ENCODE measurements at regions not wholly inside any gene's neighbourhood (a gene's known extent, or its start where the extent isn't known, plus 50 kb on each side); places are given as distances from the start of the nearest gene placed in this dataset.
A peak's percentile ranks its signal among the peaks of the same experiment; 100 is the strongest.

DNA sequence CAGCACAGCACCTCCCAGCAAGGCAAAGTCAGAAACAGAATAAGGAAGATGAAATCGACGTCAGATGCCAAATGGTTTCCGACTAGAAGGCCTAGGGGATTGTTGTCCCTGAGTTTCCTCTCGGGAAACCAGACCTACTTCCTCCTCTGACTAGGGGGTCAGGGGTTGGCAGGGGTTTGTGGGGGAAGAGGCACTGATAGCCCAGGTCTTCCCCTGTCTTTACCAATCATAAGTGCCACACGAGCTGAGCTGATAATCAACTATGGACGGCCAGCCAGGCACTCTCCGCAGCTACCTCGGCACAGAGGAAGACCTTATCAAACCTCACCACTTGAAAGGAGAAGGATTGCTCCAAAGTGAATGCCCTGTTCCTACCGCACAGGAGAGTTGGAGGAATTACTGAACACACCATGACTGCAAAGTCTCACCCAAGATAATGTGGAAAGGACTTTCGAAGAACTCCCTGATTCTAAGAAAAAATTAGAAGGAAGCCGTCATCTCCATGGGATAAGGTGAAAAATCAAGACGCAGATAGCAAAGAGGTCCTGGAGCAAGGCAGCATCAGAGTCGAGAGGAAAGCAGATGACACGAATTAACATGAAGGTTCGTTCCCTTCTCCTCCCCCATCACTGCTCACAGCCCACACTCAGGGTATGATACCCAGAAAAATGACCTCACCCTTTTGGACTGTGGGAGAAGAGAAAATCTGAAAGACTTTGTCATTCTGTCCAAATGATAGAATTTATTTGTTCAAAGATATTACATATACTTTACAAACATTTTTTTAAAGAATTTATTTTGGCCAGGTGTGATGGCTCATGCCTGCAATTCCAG is 77.7 kb upstream of the MED13L start:
- no peaks in the 10 kb centered on the region for H3K36me3 ChIP-seq (ENCODE audit: insufficient read depth, low read length)
- no peak overlapping the region for H3K27ac ChIP-seq
- H3K9ac ChIP-seq (ENCODE audit: insufficient read length) = no peak overlapping the region
- no peak overlapping the region for H3K4me3 ChIP-seq
- no peak for TF ChIP-seq EZH2 (IDR thresholded peaks at IDR 0.05)
- TF ChIP-seq FOXP2 (optimal IDR thresholded peaks at IDR 0.05; ENCODE audit: control extremely low read depth, extremely low read length, insufficient read depth) = no peak
- no peak for TF ChIP-seq POLR2AphosphoS5 (IDR thresholded peaks at IDR 0.05; ENCODE audit: borderline replicate concordance, low read depth, low read length)
- no peak for DNase-seq (ENCODE audit: low read depth, low spot score)
- H3K9me3 ChIP-seq (ENCODE audit: low read depth, low read length) = no peaks in the 10 kb centered on the region

- Histone ChIP-seq H3K9ac (ENCODE audit: insufficient read length) (no peak overlapping the region), H3K27ac (peak overlapping the region; percentile 83)
These were observed 81.0 kb upstream of the MED13L start for GRCh38 chr12:116358536-116358892.

GRCh38 chr12:116358893-116359761 is 81.6 kb upstream of the MED13L start:
- Histone ChIP-seq H3K36me3 (ENCODE audit: insufficient read depth, low read length) (no peaks in the 10 kb centered on the region), H3K9ac (ENCODE audit: insufficient read length) (peak overlapping the region; percentile 63), H3K9me3 (ENCODE audit: low read depth, low read length) (no peaks in the 10 kb centered on the region), H3K27ac (peak overlapping the region; percentile 83), H3K4me3 (peak overlapping the region; percentile 21; the same call in 1 of the 2 replicates)
- no peak for DNase-seq (ENCODE audit: low read depth, low spot score)
- TF ChIP-seq POLR2AphosphoS5 (IDR thresholded peaks at IDR 0.05; ENCODE audit: borderline replicate concordance, low read depth, low read length) (peak; percentile 11; the same call in 1 of the 2 replicates), EZH2 (IDR thresholded peaks at IDR 0.05) (no peak)

More at GRCh38 chr12:116358536-116358892, 81.0 kb upstream of the MED13L start:
- Histone ChIP-seq H3K9me3 (ENCODE audit: low read depth, low read length) (no peaks in the 10 kb centered on the region), H3K4me3 (0 out of 2 replicates have a peak overlapping the region, but pooled peaks have one; percentile 3), H3K36me3 (ENCODE audit: insufficient read depth, low read length) (no peaks in the 10 kb centered on the region)
- TF ChIP-seq POLR2AphosphoS5 (IDR thresholded peaks at IDR 0.05; ENCODE audit: borderline replicate concordance, low read depth, low read length) (no peak), FOXP2 (optimal IDR thresholded peaks at IDR 0.05; ENCODE audit: control extremely low read depth, extremely low read length, insufficient read depth) (no peak), EZH2 (IDR thresholded peaks at IDR 0.05) (no peak)
- DNase-seq (ENCODE audit: low read depth, low spot score) = no peak

GRCh38 chr12:116360579-116361413 is 83.3 kb upstream of the MED13L start:
- no peak for DNase-seq (ENCODE audit: low read depth, low spot score)
- TF ChIP-seq EZH2 (IDR thresholded peaks at IDR 0.05) (no peak), FOXP2 (optimal IDR thresholded peaks at IDR 0.05; ENCODE audit: control extremely low read depth, extremely low read length, insufficient read depth) (no peak), POLR2AphosphoS5 (IDR thresholded peaks at IDR 0.05; ENCODE audit: borderline replicate concordance, low read depth, low read length) (no peak)

DNA sequence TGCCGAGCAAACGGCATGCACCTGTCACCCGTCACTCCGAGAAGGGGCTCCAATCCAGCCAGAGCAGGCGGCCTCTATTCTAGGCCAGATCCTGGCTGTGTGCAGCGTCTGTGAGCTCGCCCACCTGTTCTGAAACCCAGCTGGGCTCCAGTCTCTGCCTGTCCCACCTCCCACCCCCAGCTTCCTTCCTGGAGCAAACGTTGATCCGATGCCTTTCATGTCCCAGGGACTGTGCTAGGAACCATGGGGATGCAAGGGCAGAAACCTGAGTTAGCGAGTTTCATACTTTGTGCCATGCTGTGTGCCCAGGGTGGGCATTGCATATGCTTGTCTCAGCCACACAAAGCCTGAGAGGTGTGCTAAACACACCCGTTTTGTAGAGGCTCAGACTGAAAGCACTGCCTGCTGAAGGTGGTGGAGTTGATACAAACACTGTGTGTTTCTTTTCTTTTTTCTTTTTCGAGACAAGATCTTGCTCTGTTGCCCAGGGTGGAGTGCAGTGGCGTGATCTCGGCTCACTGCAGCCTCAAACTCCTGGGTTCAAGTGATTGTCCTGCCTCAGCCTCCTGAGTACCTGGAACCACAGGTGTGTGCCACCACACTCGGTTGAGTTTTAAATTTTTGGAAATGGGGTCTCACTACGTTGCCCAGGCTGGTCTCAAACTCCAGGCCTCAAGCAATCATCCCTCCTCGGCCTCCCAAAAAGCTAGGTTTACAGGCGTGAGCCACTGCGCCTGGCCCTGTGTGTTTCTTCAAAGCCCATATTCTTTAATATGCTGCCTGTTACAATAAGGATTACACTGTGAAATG is 84.1 kb upstream of the MED13L start:
- Histone ChIP-seq H3K27ac (no peak overlapping the region), H3K9me3 (ENCODE audit: low read depth, low read length) (no peaks in the 10 kb centered on the region), H3K36me3 (ENCODE audit: insufficient read depth, low read length) (no peaks in the 10 kb centered on the region), H3K4me3 (no peak overlapping the region), H3K9ac (ENCODE audit: insufficient read length) (no peak overlapping the region)
- no peak for DNase-seq (ENCODE audit: low read depth, low spot score)
- no peak for TF ChIP-seq POLR2AphosphoS5 (IDR thresholded peaks at IDR 0.05; ENCODE audit: borderline replicate concordance, low read depth, low read length)

More at GRCh38 chr12:116360579-116361413, 83.3 kb upstream of the MED13L start:
- Histone ChIP-seq H3K36me3 (ENCODE audit: insufficient read depth, low read length) (no peaks in the 10 kb centered on the region), H3K9ac (ENCODE audit: insufficient read length) (no peak overlapping the region), H3K4me3 (no peak overlapping the region), H3K27ac (no peak overlapping the region), H3K9me3 (ENCODE audit: low read depth, low read length) (no peaks in the 10 kb centered on the region)

DNA sequence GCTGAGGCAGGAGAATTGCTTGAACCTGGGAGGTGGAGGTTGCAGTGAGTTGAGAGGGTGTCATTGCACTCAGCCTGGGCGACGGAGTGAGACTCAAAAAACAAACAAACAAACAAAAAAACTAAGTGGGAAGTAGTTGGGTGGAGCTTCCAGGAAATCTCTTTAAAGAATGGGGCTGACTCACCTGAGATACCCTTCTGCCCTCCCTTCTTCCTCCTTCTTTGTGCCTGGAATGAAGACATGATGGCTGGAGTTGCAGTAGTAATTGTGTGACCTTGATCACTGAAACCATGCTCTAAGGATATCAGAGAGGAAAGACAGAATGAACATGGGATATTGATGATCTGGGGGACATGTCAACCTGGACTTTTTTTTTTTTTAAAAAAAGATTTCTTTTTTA is 87.6 kb upstream of the MED13L start:
- H3K27ac ChIP-seq = no peak overlapping the region; the same call in 1 of the 2 replicates

More for the DNA sequence above, 87.6 kb upstream of the MED13L start:
- Histone ChIP-seq H3K9ac (ENCODE audit: insufficient read length) (no peak overlapping the region), H3K36me3 (ENCODE audit: insufficient read depth, low read length) (no peaks in the 10 kb centered on the region), H3K4me3 (no peak overlapping the region), H3K9me3 (ENCODE audit: low read depth, low read length) (no peaks in the 10 kb centered on the region)
- TF ChIP-seq EZH2 (IDR thresholded peaks at IDR 0.05) (no peak), POLR2AphosphoS5 (IDR thresholded peaks at IDR 0.05; ENCODE audit: borderline replicate concordance, low read depth, low read length) (no peak), FOXP2 (optimal IDR thresholded peaks at IDR 0.05; ENCODE audit: control extremely low read depth, extremely low read length, insufficient read depth) (no peak)
- DNase-seq (ENCODE audit: low read depth, low spot score) = no peak

Data from SK-N-MC (cell line).